Nephron (organoid): ENCODE measurements at regions not wholly inside any gene's neighbourhood (a gene's known extent, or its start where the extent isn't known, plus 50 kb on each side); places are given as distances from the start of the nearest gene placed in this dataset.

ENCODE experiments used
- H3K27ac Mint-ChIP-seq, 3 experiments: 2 replicates each; pipeline ENCODE4 v1.8.0; 2020; ENCODE audit warnings: mixed read lengths in 3 of 3, mild to moderate bottlenecking in 2 of 3, moderate library complexity in 1 of 3
- H3K27me3 Mint-ChIP-seq: 2 replicates; pipeline ENCODE4 v1.8.0; 2021; ENCODE audit warnings: low read depth, mild to moderate bottlenecking, moderate library complexity, mixed read lengths
- H3K36me3 Mint-ChIP-seq: 2 replicates; pipeline ENCODE4 v1.8.0; 2020; ENCODE audit warnings: low read depth, mixed read lengths
- H3K4me1 Mint-ChIP-seq: 2 replicates; pipeline ENCODE4 v1.8.0; 2020; ENCODE audit warnings: mixed read lengths
- H3K4me3 Mint-ChIP-seq, 3 experiments: 2 replicates each; pipeline ENCODE4 v1.8.0; 2020; ENCODE audit warnings: mild to moderate bottlenecking in 3 of 3, mixed read lengths in 3 of 3, moderate library complexity in 2 of 3
- H3K9me3 Mint-ChIP-seq: 2 replicates; pipeline ENCODE4 v1.8.0; 2020; ENCODE audit warnings: mixed read lengths
- TF ChIP-seq, protein P1 (sequence below), 3 experiments: fragments of 200-600 bp; sonication (generic); IDR thresholded peaks; one replicate each; pipeline ENCODE4 v1.5.0; 2021; ENCODE audit warnings: antibody characterized with exemption in 3 of 3; ENCODE audit not compliant: unreplicated experiment in 3 of 3

DNA sequence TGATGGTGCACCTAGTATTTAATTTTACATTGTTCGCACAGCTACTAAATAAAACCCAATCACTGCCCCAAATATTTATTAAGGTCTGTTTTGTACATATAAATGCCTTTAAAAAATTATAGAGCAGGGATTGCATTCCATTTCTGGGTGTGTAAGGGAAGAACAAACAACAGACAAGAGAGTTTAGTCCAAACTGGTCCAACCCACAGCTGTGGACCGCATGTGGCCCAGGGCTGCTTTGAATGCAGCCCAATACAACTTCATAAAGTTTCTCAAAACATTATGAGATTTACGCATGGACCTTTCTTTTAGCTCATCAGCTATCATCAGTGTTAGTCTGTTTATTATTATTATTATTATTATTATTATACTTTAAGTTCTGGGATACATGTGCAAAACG is 114.8 kb upstream of the LRATD1 start:
- Mint-ChIP-seq H3K27ac (no peak overlapping the region), H3K9me3 (no peaks in the 10 kb centered on the region), H3K4me3 (no peak overlapping the region), H3K36me3 (no peaks in the 10 kb centered on the region), H3K4me1 (peaks cover 12% of the 10 kb centered on the region), H3K27me3 (peaks cover 3% of the 10 kb centered on the region)
- TF ChIP-seq, protein P1, sequence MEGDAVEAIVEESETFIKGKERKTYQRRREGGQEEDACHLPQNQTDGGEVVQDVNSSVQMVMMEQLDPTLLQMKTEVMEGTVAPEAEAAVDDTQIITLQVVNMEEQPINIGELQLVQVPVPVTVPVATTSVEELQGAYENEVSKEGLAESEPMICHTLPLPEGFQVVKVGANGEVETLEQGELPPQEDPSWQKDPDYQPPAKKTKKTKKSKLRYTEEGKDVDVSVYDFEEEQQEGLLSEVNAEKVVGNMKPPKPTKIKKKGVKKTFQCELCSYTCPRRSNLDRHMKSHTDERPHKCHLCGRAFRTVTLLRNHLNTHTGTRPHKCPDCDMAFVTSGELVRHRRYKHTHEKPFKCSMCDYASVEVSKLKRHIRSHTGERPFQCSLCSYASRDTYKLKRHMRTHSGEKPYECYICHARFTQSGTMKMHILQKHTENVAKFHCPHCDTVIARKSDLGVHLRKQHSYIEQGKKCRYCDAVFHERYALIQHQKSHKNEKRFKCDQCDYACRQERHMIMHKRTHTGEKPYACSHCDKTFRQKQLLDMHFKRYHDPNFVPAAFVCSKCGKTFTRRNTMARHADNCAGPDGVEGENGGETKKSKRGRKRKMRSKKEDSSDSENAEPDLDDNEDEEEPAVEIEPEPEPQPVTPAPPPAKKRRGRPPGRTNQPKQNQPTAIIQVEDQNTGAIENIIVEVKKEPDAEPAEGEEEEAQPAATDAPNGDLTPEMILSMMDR (IDR thresholded peaks at IDR 0.05; ENCODE audit: unreplicated experiment in 3 of 3): no peak

GRCh38 chr2:14520385-14520945 is 112.1 kb upstream of the LRATD1 start:
- Mint-ChIP-seq H3K27ac (no peak overlapping the region), H3K27me3 (peaks cover 3% of the 10 kb centered on the region), H3K4me3 (no peak overlapping the region), H3K9me3 (no peaks in the 10 kb centered on the region), H3K36me3 (no peaks in the 10 kb centered on the region), H3K4me1 (peaks cover 5% of the 10 kb centered on the region)
- TF ChIP-seq, protein P1 (IDR thresholded peaks at IDR 0.05; ENCODE audit: unreplicated experiment in 3 of 3): no peak

DNA sequence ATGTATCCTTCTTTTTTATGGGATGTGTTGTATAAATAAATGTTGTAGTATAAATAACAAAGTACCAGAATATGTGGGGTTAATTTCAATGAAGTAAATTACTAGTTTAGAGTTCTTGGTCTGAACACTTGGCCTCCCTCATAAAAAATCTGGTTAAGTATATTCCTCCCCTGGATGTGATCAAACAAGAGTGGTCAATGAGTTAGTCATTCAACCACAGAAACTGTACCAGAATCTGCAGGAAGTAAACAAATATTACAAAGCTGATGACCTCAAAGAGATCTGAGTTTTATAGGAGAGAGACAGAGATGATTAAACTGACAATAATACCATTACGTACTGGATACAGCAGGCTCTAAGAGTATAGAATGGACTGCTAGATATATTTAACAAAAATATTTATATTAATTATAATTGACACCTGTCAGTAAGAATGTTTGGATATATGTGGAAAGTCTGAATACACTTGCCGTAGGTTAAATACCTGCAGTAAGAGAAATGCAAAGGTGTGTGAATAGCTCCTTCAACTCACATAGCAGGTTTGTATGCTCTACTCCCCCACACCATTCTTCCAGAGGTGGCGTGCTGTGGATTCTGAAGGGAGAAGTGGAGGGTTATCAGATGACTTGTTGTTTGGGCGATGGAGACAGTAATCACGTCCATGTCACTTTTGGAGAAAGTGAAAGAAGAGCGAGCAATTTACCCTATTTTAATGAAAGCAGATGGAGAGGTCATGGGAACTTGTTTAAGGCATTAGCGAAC is 108.3 kb upstream of the LRATD1 start:
- H3K36me3 Mint-ChIP-seq: no peaks in the 10 kb centered on the region
- no peaks in the 10 kb centered on the region for H3K4me1 Mint-ChIP-seq
- no peak overlapping the region for H3K27ac Mint-ChIP-seq
- no peak overlapping the region for H3K4me3 Mint-ChIP-seq
- H3K27me3 Mint-ChIP-seq: peaks cover 3% of the 10 kb centered on the region
- H3K9me3 Mint-ChIP-seq: no peaks in the 10 kb centered on the region
- TF ChIP-seq, protein P1 (IDR thresholded peaks at IDR 0.05; ENCODE audit: unreplicated experiment in 3 of 3): no peak

DNA sequence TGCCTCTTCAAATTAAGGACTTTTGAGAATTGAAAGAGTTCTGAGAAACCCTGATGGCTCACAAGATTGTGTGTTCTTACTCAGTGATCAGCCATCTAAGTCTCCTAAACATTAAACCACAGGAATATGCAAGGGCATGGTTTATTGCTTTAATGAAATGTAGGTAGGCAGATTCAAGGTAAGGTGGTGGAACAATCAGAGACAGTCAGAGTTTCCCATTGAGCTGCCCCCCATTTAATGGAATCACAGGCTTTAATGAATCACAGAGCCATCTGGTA is 107.8 kb upstream of the LRATD1 start:
- Mint-ChIP-seq H3K27ac (no peak overlapping the region), H3K36me3 (no peaks in the 10 kb centered on the region), H3K4me3 (no peak overlapping the region), H3K9me3 (no peaks in the 10 kb centered on the region), H3K4me1 (no peaks in the 10 kb centered on the region), H3K27me3 (peaks cover 3% of the 10 kb centered on the region)
- TF ChIP-seq, protein P1 (IDR thresholded peaks at IDR 0.05; ENCODE audit: unreplicated experiment in 3 of 3): no peak

DNA sequence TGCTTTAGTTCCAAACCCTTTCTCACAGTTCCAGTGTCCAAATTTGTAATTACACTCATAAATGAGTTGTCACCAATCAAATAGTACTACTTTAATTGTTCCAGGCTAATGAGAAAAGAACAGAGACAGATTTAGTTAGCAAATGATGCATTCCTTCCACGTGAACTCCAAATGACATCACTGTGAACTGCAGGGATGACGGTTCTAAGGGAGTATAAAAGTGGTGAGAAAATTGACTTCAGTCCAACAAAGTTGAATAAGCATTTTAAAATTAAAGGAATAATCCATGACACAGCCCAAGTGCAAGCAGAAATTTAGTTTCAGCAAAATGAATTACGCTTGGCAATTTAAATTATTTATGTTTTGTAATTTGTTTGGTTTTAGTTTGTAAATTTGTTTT is 102.0 kb upstream of the LRATD1 start:
- TF ChIP-seq, protein P1 (IDR thresholded peaks at IDR 0.05; ENCODE audit: unreplicated experiment in 3 of 3): no peak
- Mint-ChIP-seq H3K4me1 (no peaks in the 10 kb centered on the region), H3K9me3 (no peaks in the 10 kb centered on the region), H3K4me3 (no peak overlapping the region), H3K27ac (no peak overlapping the region), H3K36me3 (no peaks in the 10 kb centered on the region), H3K27me3 (peaks cover 3% of the 10 kb centered on the region)
